Endothelial cell of umbilical vein (primary cell): ENCODE measurements at regions not wholly inside any gene's neighbourhood (a gene's known extent, or its start where the extent isn't known, plus 50 kb on each side); places are given as distances from the start of the nearest gene placed in this dataset.

Experiments
- BruUV-seq: library from RNA; stranded (reverse); fragments of 400-500 nt; replicated peaks from 2 replicates; lab custom pipeline; 2021; lab: Mats Ljungman, UMichigan
- CTCF ChIA-PET: fragments of 300-600, 350-600 bp; sonication (Branson Sonifier 250); formaldehyde crosslinking; loops from one replicate; lab custom pipeline; 2021; ENCODE audit warnings: antibody characterized with exemption, inconsistent platforms; lab: Charles Lee
- POLR2A ChIA-PET: fragments of 300-600, 350-600 bp; sonication (Branson Sonifier 250); formaldehyde crosslinking; loops from one replicate; lab custom pipeline; 2021; ENCODE audit warnings: antibody characterized with exemption, inconsistent platforms; lab: Charles Lee
- DNase-seq: peaks from one replicate; pipeline ENCODE4 v3.0.0-alpha.2; 2011; ENCODE audit warnings: low read depth, low spot score
- FAIRE-seq: peaks from 2 replicates; lab custom pipeline; 2011; peaks lifted over from hg19 to GRCh38; lab: Jason Lieb, UNC
- H2AFZ ChIP-seq: 2 replicates; pipeline ENCODE4 v1.6.0; 2012; ENCODE audit warnings: low read depth, low read length, control low read depth, inconsistent platforms
- H3K27ac ChIP-seq: 2 replicates; pipeline ENCODE4 v1.5.1; 2011; ENCODE audit warnings: low read depth, mild to moderate bottlenecking, control low read depth, low read length, moderate library complexity; ENCODE audit not compliant: insufficient read depth
- H3K27me3 ChIP-seq, 2 experiments: 2 replicates each; pipeline versions ENCODE4 v1.6.0 to v1.6.1; 2011; ENCODE audit warnings: low read length in 2 of 2, mixed read lengths in 1 of 2; ENCODE audit not compliant: control insufficient read depth in 2 of 2, insufficient read depth in 2 of 2
- H3K36me3 ChIP-seq, 2 experiments: 2 replicates in 1 of 2; 3 replicates in 1 of 2; pipeline ENCODE4 v1.5.1; 2011; ENCODE audit warnings: low read length in 2 of 2, mild to moderate bottlenecking in 1 of 2, moderate library complexity in 1 of 2; ENCODE audit not compliant: control insufficient read depth in 2 of 2, insufficient read depth in 2 of 2; ENCODE audit errors: extremely low read depth in 1 of 2
- H3K4me1 ChIP-seq: 3 replicates; pipeline ENCODE4 v1.5.1; 2011; ENCODE audit warnings: mild to moderate bottlenecking, low read length; ENCODE audit not compliant: control insufficient read depth, insufficient read depth; ENCODE audit errors: extremely low read depth
- H3K4me2 ChIP-seq: 2 replicates; pipeline ENCODE4 v1.6.1; 2011; ENCODE audit warnings: low read length, control low read depth, mixed read lengths; ENCODE audit not compliant: insufficient read depth
- H3K4me3 ChIP-seq, 3 experiments: fragments of 200-600 bp in 1 of 3; sonication (generic), shearing (Covaris generic) in 1 of 3; replicated peaks in 1 of 3; 2 replicates each; pipeline ENCODE4 v1.5.1; 2011 to 2016; ENCODE audit warnings: control low read depth in 3 of 3, low read length in 3 of 3, mild to moderate bottlenecking in 2 of 3, inconsistent platforms in 1 of 3, low read depth in 1 of 3, moderate library complexity in 1 of 3; ENCODE audit not compliant: insufficient read depth in 1 of 3
- H3K79me2 ChIP-seq: 2 replicates; pipeline ENCODE4 v1.6.0; 2012; ENCODE audit warnings: low read length, inconsistent platforms; ENCODE audit not compliant: control insufficient read depth, insufficient read depth
- H3K9ac ChIP-seq: replicated peaks from 2 replicates; pipeline ENCODE3; 2011; ENCODE audit warnings: low read length, control low read depth; ENCODE audit not compliant: insufficient read depth; ENCODE audit errors: extremely low read depth
- H3K9me1 ChIP-seq: replicated peaks from 3 replicates; pipeline ENCODE4 v1.6.0; 2011; ENCODE audit warnings: mild to moderate bottlenecking, low read length; ENCODE audit not compliant: control insufficient read depth, insufficient read depth; ENCODE audit errors: extremely low read depth
- H3K9me3 ChIP-seq: replicated peaks from 2 replicates; pipeline ENCODE4 v1.5.1; 2012; ENCODE audit warnings: low read length, inconsistent platforms; ENCODE audit not compliant: control insufficient read depth, insufficient read depth
- H4K20me1 ChIP-seq: replicated peaks from 2 replicates; pipeline ENCODE3; 2011; ENCODE audit warnings: mild to moderate bottlenecking, low read length; ENCODE audit not compliant: control insufficient read depth, insufficient read depth; ENCODE audit errors: extremely low read depth
- EZH2 ChIP-seq: IDR thresholded peaks from 2 replicates; pipeline ENCODE4 v1.6.1; 2012; ENCODE audit warnings: borderline replicate concordance, low read depth, mild to moderate bottlenecking, moderate library complexity, low read length, inconsistent platforms; ENCODE audit not compliant: severe bottlenecking
- FOS ChIP-seq: IDR thresholded peaks from 2 replicates; pipeline ENCODE4 v1.6.1; 2011; ENCODE audit warnings: mild to moderate bottlenecking, low read length, moderate library complexity, borderline replicate concordance; ENCODE audit not compliant: insufficient read depth
- GATA2 ChIP-seq: IDR thresholded peaks from 2 replicates; pipeline ENCODE4 v1.7.0; 2011; ENCODE audit warnings: low read depth, mild to moderate bottlenecking, moderate library complexity, mixed read lengths, low read length; ENCODE audit not compliant: insufficient read length, insufficient read depth
- JUN ChIP-seq: IDR thresholded peaks from 2 replicates; pipeline ENCODE4 v1.6.1; 2011; ENCODE audit warnings: borderline replicate concordance, low read depth; ENCODE audit not compliant: insufficient read length, insufficient read depth
- POLR2AphosphoS5 ChIP-seq: IDR thresholded peaks from 2 replicates; pipeline ENCODE4 v1.6.1; 2012; ENCODE audit warnings: low read depth, mild to moderate bottlenecking, control low read depth, low read length, moderate library complexity; ENCODE audit not compliant: insufficient read depth
- dilution Hi-C: fragments of 300-500 bp; cut with MboI; formaldehyde crosslinking; loops from one replicate; pipeline ENCODE4 v1.15.0; 2019; ENCODE audit warnings: low sequenced_read_pairs; ENCODE audit not compliant: extremely low pct_ligation_motif_present
- intact Hi-C: fragments of 100-400 bp; cut with micrococcal nuclease; formaldehyde crosslinking; loops from one replicate; pipeline ENCODE4 v1.10.0; 2022
- TF ChIP-seq, protein P1 (sequence below), 2 donors: IDR thresholded peaks; 1 replicate in 1 of 2; 2 replicates in 1 of 2; pipeline ENCODE4 v1.5.1; 2011; ENCODE audit warnings: low read length in 2 of 2, mild to moderate bottlenecking in 2 of 2, moderate library complexity in 2 of 2, control low read depth in 1 of 2, inconsistent platforms in 1 of 2, low read depth in 1 of 2; ENCODE audit not compliant: insufficient read depth in 1 of 2; ENCODE audit errors: extremely low read depth in 1 of 2
- TF ChIP-seq, protein P2 (sequence below): IDR thresholded peaks from 2 replicates; pipeline ENCODE4 v1.6.1; 2011; ENCODE audit not compliant: insufficient read depth, insufficient read length

DNA sequence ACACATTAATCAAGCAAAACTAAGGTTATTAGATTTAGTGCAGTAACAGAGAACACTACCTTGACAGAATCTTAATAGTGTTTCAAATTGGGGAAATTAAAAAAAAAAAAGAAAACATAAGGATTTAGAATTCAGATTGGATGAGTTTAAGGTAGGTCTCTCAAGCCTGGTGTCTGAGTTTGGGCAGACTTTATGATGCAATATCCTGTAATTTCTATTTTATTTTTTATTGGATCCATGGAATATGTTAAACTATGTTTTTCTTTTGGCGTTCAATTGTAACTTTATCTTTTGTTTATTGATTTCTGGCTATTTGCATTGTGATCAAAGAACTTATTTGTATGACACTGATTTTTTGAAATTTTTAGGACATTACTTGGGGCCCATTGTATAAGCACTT is 394.1 kb upstream of the NETO1 start:
- FAIRE-seq (no peak), DNase-seq (no peak)
- BruUV-seq, result no TSS peak
- TF ChIP-seq POLR2AphosphoS5, result no peak
- no peak for TF ChIP-seq FOS
- no peak for TF ChIP-seq JUN
- TF ChIP-seq GATA2, result no peak
- TF ChIP-seq, protein P1, sequence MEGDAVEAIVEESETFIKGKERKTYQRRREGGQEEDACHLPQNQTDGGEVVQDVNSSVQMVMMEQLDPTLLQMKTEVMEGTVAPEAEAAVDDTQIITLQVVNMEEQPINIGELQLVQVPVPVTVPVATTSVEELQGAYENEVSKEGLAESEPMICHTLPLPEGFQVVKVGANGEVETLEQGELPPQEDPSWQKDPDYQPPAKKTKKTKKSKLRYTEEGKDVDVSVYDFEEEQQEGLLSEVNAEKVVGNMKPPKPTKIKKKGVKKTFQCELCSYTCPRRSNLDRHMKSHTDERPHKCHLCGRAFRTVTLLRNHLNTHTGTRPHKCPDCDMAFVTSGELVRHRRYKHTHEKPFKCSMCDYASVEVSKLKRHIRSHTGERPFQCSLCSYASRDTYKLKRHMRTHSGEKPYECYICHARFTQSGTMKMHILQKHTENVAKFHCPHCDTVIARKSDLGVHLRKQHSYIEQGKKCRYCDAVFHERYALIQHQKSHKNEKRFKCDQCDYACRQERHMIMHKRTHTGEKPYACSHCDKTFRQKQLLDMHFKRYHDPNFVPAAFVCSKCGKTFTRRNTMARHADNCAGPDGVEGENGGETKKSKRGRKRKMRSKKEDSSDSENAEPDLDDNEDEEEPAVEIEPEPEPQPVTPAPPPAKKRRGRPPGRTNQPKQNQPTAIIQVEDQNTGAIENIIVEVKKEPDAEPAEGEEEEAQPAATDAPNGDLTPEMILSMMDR (IDR thresholded peaks at IDR 0.05; ENCODE audit: extremely low read depth in 1 of 2, insufficient read depth in 1 of 2, low read depth in 1 of 2, low read length in 2 of 2), result no peak
- TF ChIP-seq EZH2, result no peak
- TF ChIP-seq, protein P2, sequence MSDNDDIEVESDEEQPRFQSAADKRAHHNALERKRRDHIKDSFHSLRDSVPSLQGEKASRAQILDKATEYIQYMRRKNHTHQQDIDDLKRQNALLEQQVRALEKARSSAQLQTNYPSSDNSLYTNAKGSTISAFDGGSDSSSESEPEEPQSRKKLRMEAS, result no peak
- Histone ChIP-seq H3K4me3 (no peak overlapping the region), H3K27ac (no peak overlapping the region), H3K79me2 (no peaks in the 10 kb centered on the region), H3K4me1 (no peaks in the 10 kb centered on the region), H4K20me1 (no peaks in the 10 kb centered on the region), H3K36me3 (no peaks in the 10 kb centered on the region), H2AFZ (no peak overlapping the region), H3K27me3 (no peaks in the 10 kb centered on the region), H3K9ac (no peak overlapping the region), H3K4me2 (no peak overlapping the region), H3K9me1 (no peaks in the 10 kb centered on the region), H3K9me3 (peaks cover 3% of the 10 kb centered on the region)
- dilution Hi-C loops, result no loop called here
- ChIA-PET POLR2A (no interaction called here), CTCF (no interaction called here)
- intact Hi-C loops, result no loop called here
